ENCODE measurements at regions not wholly inside any gene's neighbourhood (a gene's known extent, or its start where the extent isn't known, plus 50 kb on each side); places are given as distances from the start of the nearest gene placed in this dataset.

DNA sequence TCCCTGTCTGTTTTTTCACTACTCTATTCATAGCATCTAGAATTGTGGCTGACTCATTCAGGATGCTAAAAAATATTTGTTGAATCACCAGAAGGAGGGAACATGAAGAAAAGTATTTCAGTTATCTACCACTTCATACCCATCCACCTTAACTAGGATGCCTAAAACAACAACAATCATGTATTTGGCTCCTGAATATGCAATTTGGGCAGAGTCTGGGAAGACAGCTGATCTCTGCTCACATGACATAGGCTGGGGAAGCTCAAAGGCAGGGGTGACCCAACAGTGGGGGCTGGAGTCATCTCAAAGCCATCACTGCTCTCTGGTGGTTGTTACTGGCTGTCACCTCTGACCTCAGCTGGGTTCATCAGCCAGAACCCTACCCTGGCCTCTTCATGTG is 80.1 kb upstream of the RPL38 start:
- ATAC-seq (no peak), DNase-seq (no peak)
- no peaks in the 10 kb centered on the region for H3K36me3 ChIP-seq (ENCODE audit: low read depth)
- H3K9me3 ChIP-seq = no peaks in the 10 kb centered on the region
- TF ChIP-seq, protein P1, sequence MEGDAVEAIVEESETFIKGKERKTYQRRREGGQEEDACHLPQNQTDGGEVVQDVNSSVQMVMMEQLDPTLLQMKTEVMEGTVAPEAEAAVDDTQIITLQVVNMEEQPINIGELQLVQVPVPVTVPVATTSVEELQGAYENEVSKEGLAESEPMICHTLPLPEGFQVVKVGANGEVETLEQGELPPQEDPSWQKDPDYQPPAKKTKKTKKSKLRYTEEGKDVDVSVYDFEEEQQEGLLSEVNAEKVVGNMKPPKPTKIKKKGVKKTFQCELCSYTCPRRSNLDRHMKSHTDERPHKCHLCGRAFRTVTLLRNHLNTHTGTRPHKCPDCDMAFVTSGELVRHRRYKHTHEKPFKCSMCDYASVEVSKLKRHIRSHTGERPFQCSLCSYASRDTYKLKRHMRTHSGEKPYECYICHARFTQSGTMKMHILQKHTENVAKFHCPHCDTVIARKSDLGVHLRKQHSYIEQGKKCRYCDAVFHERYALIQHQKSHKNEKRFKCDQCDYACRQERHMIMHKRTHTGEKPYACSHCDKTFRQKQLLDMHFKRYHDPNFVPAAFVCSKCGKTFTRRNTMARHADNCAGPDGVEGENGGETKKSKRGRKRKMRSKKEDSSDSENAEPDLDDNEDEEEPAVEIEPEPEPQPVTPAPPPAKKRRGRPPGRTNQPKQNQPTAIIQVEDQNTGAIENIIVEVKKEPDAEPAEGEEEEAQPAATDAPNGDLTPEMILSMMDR (IDR thresholded peaks at IDR 0.05) = no peak
- H3K4me3 ChIP-seq = no peak overlapping the region
- intact Hi-C loops (cut with DNase I, micrococcal nuclease) = no loop called here
- H3K4me1 ChIP-seq (ENCODE audit: low read depth) = no peaks in the 10 kb centered on the region

- intact Hi-C loops (cut with DNase I, micrococcal nuclease) = no loop called here
- TF ChIP-seq, protein P1 (IDR thresholded peaks at IDR 0.05) = no peak
Observed at GRCh38 chr17:74123866-74124444, 79.5 kb upstream of the RPL38 start.

GRCh38 chr17:74125156-74125555 is 78.3 kb upstream of the RPL38 start:
- DNase-seq (no peak), ATAC-seq (no peak)
- intact Hi-C loops (cut with DNase I, micrococcal nuclease) = no loop called here
- Histone ChIP-seq H3K4me3 (no peak overlapping the region), H3K36me3 (ENCODE audit: low read depth) (no peaks in the 10 kb centered on the region), H3K9me3 (no peaks in the 10 kb centered on the region), H3K4me1 (ENCODE audit: low read depth) (no peaks in the 10 kb centered on the region)
- TF ChIP-seq, protein P1 (IDR thresholded peaks at IDR 0.05) = no peak

More at GRCh38 chr17:74123866-74124444, 79.5 kb upstream of the RPL38 start:
- DNase-seq = no peak
- Histone ChIP-seq H3K36me3 (ENCODE audit: low read depth) (no peaks in the 10 kb centered on the region), H3K4me3 (no peak overlapping the region), H3K4me1 (ENCODE audit: low read depth) (no peaks in the 10 kb centered on the region), H3K9me3 (no peaks in the 10 kb centered on the region)
- ATAC-seq = no peak

DNA sequence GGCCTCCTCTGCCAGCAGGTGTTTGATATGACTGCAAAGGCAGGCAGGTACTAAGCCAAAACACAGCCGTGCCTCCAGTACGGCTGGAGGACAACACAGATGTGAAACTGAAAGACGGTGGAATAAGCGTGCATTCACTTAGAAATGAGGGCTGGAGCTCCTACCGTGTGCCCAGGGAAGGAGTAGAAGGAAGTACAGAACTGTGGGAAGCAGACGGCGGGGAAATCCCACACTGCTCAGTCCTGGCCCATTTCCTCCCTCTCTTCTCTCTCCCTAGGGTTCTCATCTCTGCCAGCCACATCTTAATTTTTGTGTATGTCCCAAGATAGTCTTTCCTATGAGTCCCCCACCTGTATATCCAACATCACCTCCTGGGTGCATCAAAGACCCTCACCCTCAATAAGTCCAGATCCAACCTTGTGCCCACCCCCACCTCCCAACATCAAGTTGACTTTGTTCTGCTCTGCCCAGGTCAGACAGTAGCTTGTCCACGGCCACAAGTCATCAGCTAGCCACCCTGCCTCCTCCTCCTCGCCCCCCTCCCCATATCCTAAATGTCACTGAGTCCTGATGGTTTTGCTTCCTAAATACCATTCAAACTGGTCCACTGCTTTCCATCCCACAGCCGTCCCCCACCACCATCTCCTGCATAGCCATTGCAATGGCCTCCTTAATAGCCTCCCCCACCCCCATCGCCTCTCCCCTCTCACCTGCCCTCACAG is 77.1 kb upstream of the RPL38 start:
- Histone ChIP-seq H3K36me3 (ENCODE audit: low read depth) (no peaks in the 10 kb centered on the region), H3K4me1 (ENCODE audit: low read depth) (no peaks in the 10 kb centered on the region), H3K4me3 (no peak overlapping the region), H3K9me3 (no peaks in the 10 kb centered on the region)
- intact Hi-C loops (cut with DNase I, micrococcal nuclease) = no loop called here
- TF ChIP-seq, protein P1 (IDR thresholded peaks at IDR 0.05) = no peak
- DNase-seq = peak in 1 of 3 donors; percentile 18
- peak; percentile 96 for ATAC-seq

GRCh38 chr17:74126959-74127358 is 76.5 kb upstream of the RPL38 start:
- DNase-seq = no peak
- intact Hi-C loops (cut with DNase I, micrococcal nuclease) = no loop called here
- ATAC-seq = no peak
- Histone ChIP-seq H3K4me3 (no peak overlapping the region), H3K36me3 (ENCODE audit: low read depth) (no peaks in the 10 kb centered on the region), H3K4me1 (ENCODE audit: low read depth) (no peaks in the 10 kb centered on the region), H3K9me3 (no peaks in the 10 kb centered on the region)
- TF ChIP-seq, protein P1 (IDR thresholded peaks at IDR 0.05) = no peak
